ENCODE measurements at regions not wholly inside any gene's neighbourhood (a gene's known extent, or its start where the extent isn't known, plus 50 kb on each side); places are given as distances from the start of the nearest gene placed in this dataset.

DNA sequence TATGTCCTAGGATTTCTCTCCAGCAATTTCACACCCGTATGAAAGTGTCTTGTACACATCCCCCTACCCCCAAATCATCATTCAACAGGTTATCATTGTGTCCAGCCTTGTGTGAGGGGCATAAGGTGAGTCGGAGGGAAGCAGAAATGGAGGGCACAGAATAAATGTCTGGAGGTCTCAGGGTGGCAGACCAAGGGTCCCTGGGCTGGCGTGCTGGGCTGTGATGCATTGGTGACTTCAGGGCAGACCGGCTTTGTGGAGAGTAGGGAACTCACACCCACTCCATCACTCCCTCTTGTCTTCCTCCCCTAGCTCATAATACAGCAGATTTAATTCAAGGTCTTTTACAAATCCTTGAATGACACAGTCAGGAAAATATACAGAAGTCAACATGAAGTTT, 191.7 kb upstream of the PMEPA1 start:
- TF ChIP-seq POLR2A (IDR thresholded peaks at IDR 0.05), result no peak
- TF ChIP-seq, protein P1, sequence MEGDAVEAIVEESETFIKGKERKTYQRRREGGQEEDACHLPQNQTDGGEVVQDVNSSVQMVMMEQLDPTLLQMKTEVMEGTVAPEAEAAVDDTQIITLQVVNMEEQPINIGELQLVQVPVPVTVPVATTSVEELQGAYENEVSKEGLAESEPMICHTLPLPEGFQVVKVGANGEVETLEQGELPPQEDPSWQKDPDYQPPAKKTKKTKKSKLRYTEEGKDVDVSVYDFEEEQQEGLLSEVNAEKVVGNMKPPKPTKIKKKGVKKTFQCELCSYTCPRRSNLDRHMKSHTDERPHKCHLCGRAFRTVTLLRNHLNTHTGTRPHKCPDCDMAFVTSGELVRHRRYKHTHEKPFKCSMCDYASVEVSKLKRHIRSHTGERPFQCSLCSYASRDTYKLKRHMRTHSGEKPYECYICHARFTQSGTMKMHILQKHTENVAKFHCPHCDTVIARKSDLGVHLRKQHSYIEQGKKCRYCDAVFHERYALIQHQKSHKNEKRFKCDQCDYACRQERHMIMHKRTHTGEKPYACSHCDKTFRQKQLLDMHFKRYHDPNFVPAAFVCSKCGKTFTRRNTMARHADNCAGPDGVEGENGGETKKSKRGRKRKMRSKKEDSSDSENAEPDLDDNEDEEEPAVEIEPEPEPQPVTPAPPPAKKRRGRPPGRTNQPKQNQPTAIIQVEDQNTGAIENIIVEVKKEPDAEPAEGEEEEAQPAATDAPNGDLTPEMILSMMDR (IDR thresholded peaks at IDR 0.05), result no peak

Data from esophagus squamous epithelium (tissue), 4 donors.